GM21529 (cell line): ENCODE measurements at regions not wholly inside any gene's neighbourhood (a gene's known extent, or its start where the extent isn't known, plus 50 kb on each side); places are given as distances from the start of the nearest gene placed in this dataset.
"Not testable (repeated sequence)": the region's sequence is repeated elsewhere in the genome, so short reads cannot be mapped to it uniquely, and the experiment has no call there.

Source experiments
- ATAC-seq: cut with Tn5 transposase; IDR thresholded peaks from one replicate; pipeline ENCODE4 v1.9.1; 2021; ENCODE audit not compliant: unreplicated experiment

DNA sequence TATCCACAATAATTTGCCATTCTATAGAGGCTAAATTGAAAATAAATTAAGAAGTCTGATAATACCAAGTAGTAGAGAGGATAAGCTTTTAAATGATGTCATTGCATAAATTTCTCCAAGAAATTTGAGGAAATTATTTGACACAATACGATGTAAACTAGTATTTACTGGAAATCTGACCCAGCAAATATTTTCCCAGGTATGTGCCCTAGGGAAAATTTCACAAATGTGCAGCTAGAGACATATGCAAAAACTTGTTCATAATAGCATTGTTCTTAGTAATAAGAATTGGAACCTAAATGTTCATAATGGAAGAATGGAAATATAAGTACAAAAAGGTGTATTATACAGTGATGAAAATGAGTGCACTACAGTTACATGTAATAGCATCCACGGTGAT, 888.8 kb upstream of the SOX11 start:
- no peak for ATAC-seq

DNA sequence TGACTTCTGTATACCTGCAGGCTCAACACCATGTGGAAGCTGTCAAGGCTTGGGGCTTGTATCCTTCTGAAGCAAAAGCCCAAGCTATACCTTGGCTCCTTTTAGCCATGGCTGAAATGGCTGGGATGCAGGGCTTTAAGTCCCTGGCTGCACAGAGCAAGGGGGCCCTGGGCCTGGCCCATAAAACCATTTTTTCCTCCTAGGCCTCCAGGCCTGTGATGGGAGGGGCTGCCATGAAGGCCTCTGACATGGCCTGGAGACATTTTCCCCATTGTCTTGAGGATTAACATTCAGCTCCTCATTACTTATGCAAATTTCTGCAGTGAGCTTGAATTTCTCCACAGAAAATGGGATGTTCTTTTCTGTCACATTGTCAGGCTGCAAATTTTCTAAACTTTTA, 878.0 kb upstream of the SOX11 start:
- not testable (repeated sequence) for ATAC-seq

DNA sequence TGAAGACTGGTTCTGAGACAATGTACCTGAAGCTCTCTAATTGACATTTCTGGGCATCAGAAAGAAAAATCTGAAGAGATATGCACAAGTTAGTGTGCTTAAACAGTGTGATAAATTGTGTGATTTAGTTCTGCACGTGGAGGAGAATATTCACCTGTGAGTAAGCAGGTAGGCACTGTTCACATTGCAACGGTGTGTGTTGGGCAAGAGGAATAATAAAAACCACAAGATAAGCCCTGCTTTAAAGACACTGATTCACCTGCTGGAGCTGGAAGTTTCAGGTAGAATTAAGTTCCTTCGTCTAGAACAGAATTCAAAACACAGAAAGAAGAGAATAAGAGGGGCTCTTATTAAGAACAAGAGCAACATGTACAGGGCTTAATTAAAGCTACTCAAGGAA, 864.3 kb upstream of the SOX11 start:
- no peak for ATAC-seq

DNA sequence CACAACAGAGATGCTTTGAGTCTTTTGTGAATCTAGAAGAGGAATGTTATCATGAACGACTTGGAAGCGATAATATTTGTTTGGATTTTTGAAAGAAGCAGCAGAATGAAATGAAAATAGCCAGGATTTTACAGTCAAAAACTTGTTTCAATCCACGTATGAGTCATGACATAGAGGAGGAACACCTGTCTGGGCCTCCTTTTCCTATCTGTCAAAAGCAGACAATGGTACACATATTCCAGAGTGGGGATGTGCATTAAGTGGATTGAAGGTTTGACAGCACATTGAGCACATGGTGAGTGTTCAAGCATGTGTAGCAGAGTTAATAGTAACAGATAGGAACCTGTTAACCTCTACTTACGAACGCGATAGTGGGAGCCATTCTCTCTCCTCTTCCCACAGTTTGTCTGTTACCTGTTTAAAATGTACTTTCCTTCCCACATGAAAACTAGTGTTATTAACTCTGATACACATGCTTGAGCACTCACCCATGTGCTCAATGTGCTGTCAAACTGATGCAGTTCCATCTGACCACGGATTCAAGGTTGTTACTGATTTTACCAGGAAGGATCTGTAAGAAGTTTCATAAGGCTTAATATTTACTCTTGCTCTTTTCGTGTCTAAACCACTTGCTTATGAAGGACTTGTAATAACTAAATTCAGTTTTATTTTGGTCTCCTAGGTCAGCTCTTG, 863.4 kb upstream of the SOX11 start:
- ATAC-seq: no peak

DNA sequence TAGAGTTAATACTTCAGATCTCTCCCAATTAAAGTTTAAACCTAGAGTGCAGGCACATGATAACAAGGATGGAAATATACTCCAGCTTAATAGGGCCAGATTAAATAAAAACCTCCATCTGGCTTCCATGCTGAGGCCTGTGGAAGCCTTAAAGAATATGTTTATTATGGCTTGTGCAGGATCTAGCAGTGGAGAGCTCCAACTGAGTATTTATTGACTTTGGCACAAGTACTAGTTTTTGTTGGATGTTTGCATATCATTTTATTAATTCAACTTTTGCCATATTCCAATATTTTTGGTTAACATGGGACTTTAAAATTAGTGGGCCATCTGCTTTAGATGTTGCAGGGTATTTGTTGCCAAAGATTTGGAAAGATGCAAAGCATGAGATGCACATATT, 860.4 kb upstream of the SOX11 start:
- ATAC-seq: no peak

- no peak for ATAC-seq
Measured at GRCh38 chr2:4832642-4833041, 859.5 kb upstream of the SOX11 start.

DNA sequence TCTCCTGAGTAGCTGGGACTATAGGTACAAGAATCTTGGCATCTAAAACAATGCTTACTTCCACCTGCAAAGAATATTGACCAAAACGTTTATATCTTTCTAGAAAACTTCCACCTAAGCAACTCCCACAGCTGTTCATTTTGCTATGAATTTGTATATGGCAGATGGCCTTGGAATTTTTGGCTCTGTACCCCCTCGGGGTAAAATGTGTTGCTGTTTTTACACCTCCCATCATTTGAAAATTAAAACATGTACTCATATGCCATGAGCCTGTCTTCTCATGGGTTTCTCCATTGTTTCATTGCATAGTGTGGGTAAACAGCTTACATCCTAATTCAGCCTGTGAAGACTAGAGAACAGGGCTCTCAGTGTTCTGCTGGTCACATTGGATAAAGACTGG, 853.6 kb upstream of the SOX11 start:
- no peak for ATAC-seq

DNA sequence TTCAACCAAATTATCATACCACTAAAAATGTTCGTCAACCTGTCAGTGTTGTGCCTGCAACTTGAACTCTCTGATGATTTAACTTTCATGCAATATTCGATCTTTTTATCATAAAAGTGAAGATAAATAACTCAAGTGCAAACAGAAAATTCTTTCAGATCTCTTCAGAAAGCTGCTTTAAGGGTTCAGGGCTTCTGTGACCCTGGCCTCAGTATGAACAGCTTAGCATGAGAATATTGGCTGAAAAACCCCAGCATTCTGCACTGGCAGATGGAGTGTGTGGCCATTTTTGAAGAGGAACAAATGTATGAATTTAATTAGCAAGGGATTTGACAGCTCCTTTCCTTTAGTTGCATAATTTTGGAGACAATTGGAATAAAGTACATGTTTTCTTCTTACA, 851.4 kb upstream of the SOX11 start:
- no peak for ATAC-seq

- no peak for ATAC-seq
Measured at GRCh38 chr2:4844881-4845280, 847.3 kb upstream of the SOX11 start.

GRCh38 chr2:4862031-4862430, 830.2 kb upstream of the SOX11 start:
- no peak for ATAC-seq

DNA sequence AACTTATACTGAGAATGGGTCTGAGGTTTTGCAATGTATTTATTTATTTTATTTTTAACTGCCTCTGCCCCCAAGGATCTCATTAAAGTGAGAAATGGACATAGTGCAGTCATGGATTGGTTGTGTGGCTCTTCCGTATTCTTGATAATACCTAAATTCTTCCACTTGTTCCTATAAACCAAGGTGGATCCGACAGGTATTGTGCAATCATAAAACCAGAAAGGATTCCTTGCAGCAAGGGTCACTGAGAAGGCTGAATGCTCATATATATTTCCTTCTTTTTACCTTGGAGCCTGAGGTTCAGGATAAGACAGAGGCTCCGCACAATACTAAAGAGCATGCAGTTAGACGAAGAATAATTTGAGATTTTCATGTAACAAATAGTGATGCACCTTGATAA, 826.0 kb upstream of the SOX11 start:
- ATAC-seq: no peak

DNA sequence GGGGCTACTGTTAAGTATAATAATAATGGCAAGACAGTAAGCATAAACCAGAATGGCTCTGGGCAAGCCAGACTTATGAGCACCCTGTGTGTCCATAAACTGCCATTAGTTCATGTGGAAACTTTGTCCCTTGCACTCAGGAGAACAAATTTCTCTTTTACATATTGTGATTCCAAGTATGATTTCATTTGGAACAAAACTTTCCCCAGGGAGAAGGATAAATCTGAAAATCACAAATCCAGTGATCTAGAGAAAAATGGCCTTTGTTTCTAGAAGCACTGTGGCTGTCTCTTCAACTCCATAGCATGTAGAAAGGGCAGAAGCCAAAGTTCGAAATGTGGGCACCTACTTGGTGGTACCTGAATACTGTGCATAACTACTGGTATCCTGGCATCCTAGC, 823.7 kb upstream of the SOX11 start:
- ATAC-seq: no peak

- ATAC-seq: no peak
Measured at GRCh38 chr2:4869154-4869553, 823.0 kb upstream of the SOX11 start.

GRCh38 chr2:4873364-4873763, 818.8 kb upstream of the SOX11 start:
- ATAC-seq: no peak

- no peak for ATAC-seq
Measured at GRCh38 chr2:4873876-4874593, 818.1 kb upstream of the SOX11 start.

DNA sequence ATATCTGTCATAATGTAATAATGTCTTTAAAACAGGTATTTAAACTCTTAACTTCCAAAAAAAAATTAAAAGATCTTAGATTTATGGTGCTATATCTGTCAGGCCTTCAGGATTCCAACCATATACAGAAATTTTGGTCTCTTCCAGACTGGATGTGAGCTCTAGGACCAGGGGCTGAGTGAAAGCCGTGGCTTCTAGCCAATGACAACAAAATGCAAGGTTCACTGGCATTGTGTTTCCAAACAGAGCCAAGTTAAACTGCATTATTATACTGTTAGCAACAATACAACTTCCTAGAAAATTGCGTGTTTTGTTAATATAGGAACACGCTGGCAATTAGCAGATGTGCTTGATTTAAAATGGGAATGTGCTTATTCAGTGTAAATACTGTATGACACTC, 809.8 kb upstream of the SOX11 start:
- ATAC-seq: no peak

DNA sequence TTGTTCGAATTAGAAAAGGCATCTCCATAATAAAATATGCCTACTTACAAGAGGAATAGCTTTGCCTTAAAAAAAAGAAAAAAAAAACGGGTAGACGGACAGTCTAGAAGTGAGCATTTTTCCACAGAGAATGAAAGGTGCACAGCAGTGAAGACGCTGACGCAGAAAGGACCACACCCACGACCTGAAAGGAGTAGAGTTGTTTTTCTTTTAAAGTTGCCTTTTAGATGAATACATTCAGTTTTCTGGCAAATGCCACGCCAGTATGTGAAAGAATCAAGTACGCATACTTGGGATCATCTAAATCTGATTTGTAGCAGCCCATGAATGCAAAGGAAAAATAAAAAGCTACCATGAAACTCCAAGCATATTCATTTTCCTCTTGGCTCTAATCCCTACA, 809.2 kb upstream of the SOX11 start:
- ATAC-seq: no peak

DNA sequence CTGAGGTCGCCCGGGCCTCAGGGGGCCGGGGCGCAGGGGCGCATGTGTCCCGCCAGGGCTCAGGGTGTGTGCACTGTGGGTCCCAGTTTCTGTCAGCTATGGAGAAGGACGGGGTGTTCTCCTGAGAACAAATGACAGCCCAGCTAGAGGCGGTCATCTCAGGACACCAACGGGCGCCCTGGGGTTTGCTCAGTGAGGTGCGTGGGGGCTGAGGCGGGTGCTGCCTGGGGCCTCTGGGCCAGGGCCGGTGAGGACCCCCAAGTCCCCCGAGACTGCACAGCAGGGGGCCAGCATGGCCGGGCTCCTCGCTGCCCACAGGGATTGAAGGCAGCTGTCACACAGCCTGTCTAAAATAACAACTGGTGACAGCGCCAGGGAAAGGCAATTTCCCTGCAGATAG, 808.8 kb upstream of the SOX11 start:
- no peak for ATAC-seq

DNA sequence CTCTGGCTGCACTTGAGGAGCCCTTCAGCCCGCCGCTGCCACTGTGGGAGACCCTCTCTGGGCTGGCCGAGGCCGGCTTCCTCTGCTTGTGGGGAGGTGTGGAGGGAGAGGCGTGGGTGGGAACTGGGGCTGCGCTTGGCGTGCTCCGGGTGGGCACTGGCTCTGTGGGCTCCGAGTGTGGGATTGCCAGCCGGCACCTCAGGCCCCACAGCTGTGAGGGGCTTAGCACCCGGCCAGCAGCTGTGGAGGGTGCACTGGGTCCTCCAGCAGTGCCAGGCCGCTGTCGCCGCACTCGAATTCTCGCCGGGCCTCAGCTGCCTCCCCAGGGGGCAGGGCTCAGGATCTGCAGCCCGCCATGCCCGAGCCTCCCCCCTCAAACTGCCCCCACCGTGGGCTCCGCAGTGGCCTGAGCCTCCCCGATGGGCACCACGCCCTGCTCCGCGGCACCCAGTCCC, 808.0 kb upstream of the SOX11 start:
- ATAC-seq: no peak

- no peak for ATAC-seq
Measured at GRCh38 chr2:4891394-4891793, 800.8 kb upstream of the SOX11 start.

- ATAC-seq: no peak
Measured at GRCh38 chr2:4895371-4895770, 796.8 kb upstream of the SOX11 start.

DNA sequence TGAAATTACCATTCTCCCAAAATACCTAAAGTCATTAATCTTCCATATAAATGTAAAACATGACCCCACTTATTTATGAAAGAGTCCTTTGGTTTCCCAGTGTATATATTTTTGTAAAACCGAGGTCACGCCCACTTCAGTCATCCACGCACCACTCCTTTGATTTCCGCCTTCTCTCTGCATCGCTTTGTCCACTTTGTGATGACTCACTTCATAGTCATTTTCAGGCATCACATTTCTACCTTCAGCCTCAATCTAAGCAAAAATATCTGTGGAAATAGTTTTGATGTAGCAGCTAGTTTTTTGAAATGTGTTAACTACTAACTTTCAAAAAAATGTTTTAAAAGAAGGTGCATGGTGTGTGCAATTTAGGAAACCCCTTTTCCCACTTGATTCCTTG, 793.5 kb upstream of the SOX11 start:
- no peak for ATAC-seq

DNA sequence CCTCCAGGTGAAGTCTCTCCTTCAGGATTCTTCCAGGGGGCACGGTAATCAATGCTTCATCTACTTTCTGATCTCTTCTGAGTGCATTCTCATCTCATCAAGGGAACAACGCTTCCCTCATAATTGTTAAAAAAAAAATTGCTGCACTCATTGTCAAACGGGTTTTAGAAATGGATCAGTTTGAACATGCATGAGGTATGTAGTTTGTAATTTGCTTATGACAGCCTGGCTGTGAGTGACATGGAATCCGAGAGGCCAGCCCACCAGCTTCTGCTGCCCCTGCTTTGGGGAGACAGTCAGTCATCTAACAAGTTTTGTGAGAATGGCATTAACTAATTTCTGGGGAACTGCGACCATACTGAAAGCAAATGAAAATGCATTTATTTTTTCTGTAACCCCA, 791.9 kb upstream of the SOX11 start:
- ATAC-seq: no peak
